Ascending aorta (tissue), 2 donors: ENCODE measurements at regions not wholly inside any gene's neighbourhood (a gene's known extent, or its start where the extent isn't known, plus 50 kb on each side); places are given as distances from the start of the nearest gene placed in this dataset.

ENCODE experiments used
- DNase-seq, 2 donors: peaks; one replicate each; pipeline ENCODE4 v3.0.0-alpha.2; 2019; ENCODE audit warnings: low spot score in 2 of 2
- H3K27ac ChIP-seq, 2 donors: fragments of 200-600 bp; sonication (generic); one replicate each; pipeline ENCODE4 v1.5.1; 2016 to 2017; ENCODE audit warnings: mild to moderate bottlenecking in 1 of 2
- H3K27me3 ChIP-seq: fragments of 200-600 bp; sonication (generic); one replicate; pipeline ENCODE4 v1.5.1; 2017
- H3K36me3 ChIP-seq, 2 donors: fragments of 200-600 bp; sonication (generic); one replicate each; pipeline ENCODE4 v1.5.1; 2016
- H3K4me1 ChIP-seq, 2 donors: fragments of 200-600 bp; sonication (generic); one replicate each; pipeline ENCODE4 v1.5.1; 2016 to 2017; ENCODE audit warnings: mild to moderate bottlenecking in 1 of 2
- H3K4me3 ChIP-seq, 2 donors: fragments of 200-600 bp; sonication (generic); one replicate each; pipeline ENCODE4 v1.5.1; 2016 to 2017; ENCODE audit warnings: mild to moderate bottlenecking in 1 of 2
- H3K9me3 ChIP-seq, 2 donors: fragments of 200-600 bp; sonication (generic); one replicate each; pipeline ENCODE4 v1.5.1; 2016
- intact Hi-C: fragments of 100-400 bp; cut with DNase I; formaldehyde crosslinking; loops from one replicate; pipeline ENCODE4 v1.15.1; 2023
- TF ChIP-seq, protein P1 (sequence below), 3 experiments: fragments of 200-600 bp in 2 of 3; fragments of 450-650 bp in 1 of 3; sonication (generic) in 2 of 3; IDR thresholded peaks; one replicate each; pipeline ENCODE4 v1.5.1; 2016 to 2019; ENCODE audit warnings: antibody characterized with exemption in 3 of 3, mild to moderate bottlenecking in 1 of 3, moderate library complexity in 1 of 3

DNA sequence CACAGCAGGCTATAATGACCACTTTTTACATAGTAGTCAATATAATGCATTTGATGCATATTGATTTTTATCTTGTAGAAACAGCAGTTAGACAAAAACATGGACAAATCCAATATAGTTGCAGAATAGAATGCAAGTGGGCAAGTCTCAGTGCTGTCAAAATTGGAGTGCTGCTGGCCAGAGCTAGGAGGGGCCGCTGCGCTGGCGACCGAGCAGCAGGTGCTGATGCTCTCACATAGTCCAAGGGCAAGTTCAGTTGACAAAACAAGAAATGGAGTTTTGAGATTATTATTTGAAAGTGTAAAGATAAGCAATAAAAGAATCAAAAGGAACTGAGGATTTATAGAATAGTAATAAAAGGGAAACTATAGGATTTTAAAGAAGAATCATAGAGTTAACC, 60.6 kb upstream of the CDK20 start:
- TF ChIP-seq, protein P1, sequence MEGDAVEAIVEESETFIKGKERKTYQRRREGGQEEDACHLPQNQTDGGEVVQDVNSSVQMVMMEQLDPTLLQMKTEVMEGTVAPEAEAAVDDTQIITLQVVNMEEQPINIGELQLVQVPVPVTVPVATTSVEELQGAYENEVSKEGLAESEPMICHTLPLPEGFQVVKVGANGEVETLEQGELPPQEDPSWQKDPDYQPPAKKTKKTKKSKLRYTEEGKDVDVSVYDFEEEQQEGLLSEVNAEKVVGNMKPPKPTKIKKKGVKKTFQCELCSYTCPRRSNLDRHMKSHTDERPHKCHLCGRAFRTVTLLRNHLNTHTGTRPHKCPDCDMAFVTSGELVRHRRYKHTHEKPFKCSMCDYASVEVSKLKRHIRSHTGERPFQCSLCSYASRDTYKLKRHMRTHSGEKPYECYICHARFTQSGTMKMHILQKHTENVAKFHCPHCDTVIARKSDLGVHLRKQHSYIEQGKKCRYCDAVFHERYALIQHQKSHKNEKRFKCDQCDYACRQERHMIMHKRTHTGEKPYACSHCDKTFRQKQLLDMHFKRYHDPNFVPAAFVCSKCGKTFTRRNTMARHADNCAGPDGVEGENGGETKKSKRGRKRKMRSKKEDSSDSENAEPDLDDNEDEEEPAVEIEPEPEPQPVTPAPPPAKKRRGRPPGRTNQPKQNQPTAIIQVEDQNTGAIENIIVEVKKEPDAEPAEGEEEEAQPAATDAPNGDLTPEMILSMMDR (IDR thresholded peaks at IDR 0.05) = no peak
- Histone ChIP-seq H3K4me3 (no peak overlapping the region), H3K27me3 (no peaks in the 10 kb centered on the region), H3K36me3 (no peaks in the 10 kb centered on the region), H3K4me1 (no peaks in the 10 kb centered on the region), H3K9me3 (peaks cover 4 to 5% of the 10 kb centered on the region in 2 donors), H3K27ac (no peak overlapping the region)
- intact Hi-C loops = no loop called here
- no peak for DNase-seq

DNA sequence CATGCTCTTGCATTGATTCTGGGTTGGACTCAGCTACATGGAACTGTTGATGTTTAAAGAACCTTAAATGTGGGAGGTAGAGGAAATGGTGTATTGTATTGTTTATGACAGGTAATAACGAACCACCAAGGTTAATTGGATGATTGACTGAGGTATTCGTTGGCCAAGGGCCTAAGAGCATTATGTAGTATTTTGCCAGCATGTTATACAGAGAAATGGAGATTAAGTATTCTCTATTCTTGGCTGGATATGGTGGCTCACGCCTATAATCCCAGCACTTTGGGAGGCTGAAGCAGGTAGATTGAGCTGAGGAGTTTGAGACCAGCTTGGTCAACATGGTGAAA, 59.0 kb upstream of the CDK20 start:
- no peak overlapping the region for H3K27ac ChIP-seq
- TF ChIP-seq, protein P1 (IDR thresholded peaks at IDR 0.05) = no peak
- intact Hi-C loops = no loop called here
- DNase-seq = no peak
- H3K4me1 ChIP-seq = no peaks in the 10 kb centered on the region
- H3K9me3 ChIP-seq = peaks cover 4 to 5% of the 10 kb centered on the region in 2 donors
- H3K4me3 ChIP-seq = no peak overlapping the region
- H3K36me3 ChIP-seq = no peaks in the 10 kb centered on the region
- no peaks in the 10 kb centered on the region for H3K27me3 ChIP-seq

DNA sequence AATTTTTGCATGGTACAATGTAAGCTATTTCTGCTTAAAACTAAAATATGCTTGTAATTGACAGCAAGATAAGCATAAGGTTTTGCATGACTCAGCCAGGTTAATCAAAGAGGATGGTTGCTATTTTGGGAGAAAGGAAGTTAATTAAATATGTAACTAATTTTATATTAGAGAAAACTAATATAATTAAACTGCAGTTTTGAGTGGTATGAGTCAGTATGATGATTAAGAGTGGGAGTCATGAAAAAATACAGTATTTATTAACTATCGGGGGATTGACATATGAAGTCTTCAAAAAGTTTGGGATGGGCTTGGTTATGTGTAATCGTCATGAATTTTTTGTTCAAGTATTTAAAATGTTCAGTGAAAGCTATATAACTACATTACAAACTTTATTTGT, 54.0 kb upstream of the CDK20 start:
- DNase-seq = no peak
- Histone ChIP-seq H3K27ac (no peak overlapping the region), H3K4me1 (no peaks in the 10 kb centered on the region), H3K36me3 (no peaks in the 10 kb centered on the region), H3K4me3 (no peak overlapping the region), H3K27me3 (no peaks in the 10 kb centered on the region), H3K9me3 (no peaks in the 10 kb centered on the region)
- intact Hi-C loops = no loop called here
- TF ChIP-seq, protein P1 (IDR thresholded peaks at IDR 0.05) = no peak

DNA sequence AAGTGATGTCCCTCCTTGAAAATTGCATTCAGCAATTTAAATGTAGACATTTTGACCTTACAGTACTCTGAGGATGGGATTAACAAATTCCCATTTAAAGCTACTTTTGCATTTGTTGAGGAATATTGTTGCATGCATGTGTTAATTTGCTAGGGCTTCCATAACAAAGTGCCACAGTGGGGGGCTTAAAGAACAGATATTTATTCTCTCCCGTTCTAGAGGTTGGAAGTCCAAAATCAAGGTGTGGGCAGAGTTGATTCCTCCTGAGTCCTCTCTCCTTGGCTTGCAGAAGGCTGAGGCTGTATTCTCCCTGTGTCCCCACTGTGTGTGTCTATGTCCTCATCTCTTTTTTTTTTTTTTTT, 51.8 kb upstream of the CDK20 start:
- TF ChIP-seq, protein P1 (IDR thresholded peaks at IDR 0.05) = no peak
- Histone ChIP-seq H3K27ac (no peak overlapping the region), H3K36me3 (no peaks in the 10 kb centered on the region), H3K4me3 (no peak overlapping the region), H3K27me3 (no peaks in the 10 kb centered on the region), H3K9me3 (no peaks in the 10 kb centered on the region), H3K4me1 (no peaks in the 10 kb centered on the region)
- no peak for DNase-seq
- intact Hi-C loops = no loop called here

- no peaks in the 10 kb centered on the region for H3K9me3 ChIP-seq
- no peaks in the 10 kb centered on the region for H3K36me3 ChIP-seq
- H3K4me1 ChIP-seq = no peaks in the 10 kb centered on the region
- intact Hi-C loops = no loop called here
- H3K4me3 ChIP-seq = no peak overlapping the region
- TF ChIP-seq, protein P1 (IDR thresholded peaks at IDR 0.05) = no peak
- no peaks in the 10 kb centered on the region for H3K27me3 ChIP-seq
- no peak for DNase-seq
- H3K27ac ChIP-seq = no peak overlapping the region
These were observed 51.2 kb upstream of the CDK20 start for GRCh38 chr9:88025411-88026117.

DNA sequence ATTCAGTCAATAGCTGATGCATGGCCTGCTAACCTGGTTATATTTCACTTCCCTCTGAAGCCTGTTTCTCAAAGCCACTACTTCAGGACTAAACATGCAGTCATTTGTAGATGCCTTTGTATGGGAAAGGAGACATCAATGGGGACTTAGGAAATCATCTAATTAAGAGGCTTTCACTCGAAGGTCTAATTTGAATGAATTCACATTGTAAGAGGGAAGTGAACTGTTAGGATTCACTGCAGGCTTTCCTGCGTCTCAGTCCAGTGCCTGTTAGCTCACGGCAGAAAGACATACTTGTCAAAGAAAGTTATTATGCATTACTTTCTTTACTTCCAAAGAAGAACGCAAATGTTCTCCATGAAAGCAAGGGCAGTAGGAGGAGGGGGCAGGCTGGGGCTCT, 50.6 kb upstream of the CDK20 start:
- Histone ChIP-seq H3K36me3 (no peaks in the 10 kb centered on the region), H3K4me1 (no peaks in the 10 kb centered on the region), H3K4me3 (no peak overlapping the region), H3K27ac (no peak overlapping the region), H3K9me3 (no peaks in the 10 kb centered on the region), H3K27me3 (no peaks in the 10 kb centered on the region)
- no peak for DNase-seq
- intact Hi-C loops = no loop called here
- TF ChIP-seq, protein P1 (IDR thresholded peaks at IDR 0.05) = no peak
